OCI-LY7 (cell line): ENCODE measurements at regions not wholly inside any gene's neighbourhood (a gene's known extent, or its start where the extent isn't known, plus 50 kb on each side); places are given as distances from the start of the nearest gene placed in this dataset.

Source experiments
- EZH2phosphoT487 ChIP-seq: fragments of 200-600 bp; sonication (generic); IDR thresholded peaks from 2 replicates; pipeline ENCODE4 v1.6.1; 2018; ENCODE audit warnings: low read depth, borderline replicate concordance, mild to moderate bottlenecking, mixed run types, antibody characterized with exemption, low read length, moderate library complexity, mixed read lengths
- TF ChIP-seq, protein P1 (sequence below): fragments of 200-600 bp; sonication (generic); conservative IDR thresholded peaks from 2 replicates; pipeline ENCODE4 v1.5.1; 2014; ENCODE audit warnings: mild to moderate bottlenecking, antibody characterized with exemption, low read length, moderate library complexity, mixed read lengths

DNA sequence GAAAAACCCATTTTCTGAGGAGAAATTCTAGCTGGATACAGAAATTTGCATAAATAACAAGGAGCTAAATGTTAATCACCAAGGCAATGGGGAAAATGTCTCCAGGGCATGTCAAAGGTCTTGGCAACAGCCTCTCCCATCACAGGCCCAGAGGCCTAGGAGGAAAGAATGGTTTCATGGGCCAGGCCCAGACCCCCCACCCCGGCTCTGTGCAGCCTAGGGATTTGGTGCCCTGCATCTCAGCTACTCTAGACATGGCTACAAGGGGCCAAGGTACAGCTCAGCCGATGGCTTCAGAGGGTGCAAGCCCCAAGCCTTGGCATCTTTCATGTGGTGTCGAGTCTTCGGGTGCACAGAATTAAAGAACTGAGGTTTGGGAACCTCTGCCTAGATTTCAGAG is 321.2 kb upstream of the ID4 start:
- TF ChIP-seq, protein P1, sequence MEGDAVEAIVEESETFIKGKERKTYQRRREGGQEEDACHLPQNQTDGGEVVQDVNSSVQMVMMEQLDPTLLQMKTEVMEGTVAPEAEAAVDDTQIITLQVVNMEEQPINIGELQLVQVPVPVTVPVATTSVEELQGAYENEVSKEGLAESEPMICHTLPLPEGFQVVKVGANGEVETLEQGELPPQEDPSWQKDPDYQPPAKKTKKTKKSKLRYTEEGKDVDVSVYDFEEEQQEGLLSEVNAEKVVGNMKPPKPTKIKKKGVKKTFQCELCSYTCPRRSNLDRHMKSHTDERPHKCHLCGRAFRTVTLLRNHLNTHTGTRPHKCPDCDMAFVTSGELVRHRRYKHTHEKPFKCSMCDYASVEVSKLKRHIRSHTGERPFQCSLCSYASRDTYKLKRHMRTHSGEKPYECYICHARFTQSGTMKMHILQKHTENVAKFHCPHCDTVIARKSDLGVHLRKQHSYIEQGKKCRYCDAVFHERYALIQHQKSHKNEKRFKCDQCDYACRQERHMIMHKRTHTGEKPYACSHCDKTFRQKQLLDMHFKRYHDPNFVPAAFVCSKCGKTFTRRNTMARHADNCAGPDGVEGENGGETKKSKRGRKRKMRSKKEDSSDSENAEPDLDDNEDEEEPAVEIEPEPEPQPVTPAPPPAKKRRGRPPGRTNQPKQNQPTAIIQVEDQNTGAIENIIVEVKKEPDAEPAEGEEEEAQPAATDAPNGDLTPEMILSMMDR = no peak
- no peak for TF ChIP-seq EZH2phosphoT487
